ENCODE measurements at regions not wholly inside any gene's neighbourhood (a gene's known extent, or its start where the extent isn't known, plus 50 kb on each side); places are given as distances from the start of the nearest gene placed in this dataset.

DNA sequence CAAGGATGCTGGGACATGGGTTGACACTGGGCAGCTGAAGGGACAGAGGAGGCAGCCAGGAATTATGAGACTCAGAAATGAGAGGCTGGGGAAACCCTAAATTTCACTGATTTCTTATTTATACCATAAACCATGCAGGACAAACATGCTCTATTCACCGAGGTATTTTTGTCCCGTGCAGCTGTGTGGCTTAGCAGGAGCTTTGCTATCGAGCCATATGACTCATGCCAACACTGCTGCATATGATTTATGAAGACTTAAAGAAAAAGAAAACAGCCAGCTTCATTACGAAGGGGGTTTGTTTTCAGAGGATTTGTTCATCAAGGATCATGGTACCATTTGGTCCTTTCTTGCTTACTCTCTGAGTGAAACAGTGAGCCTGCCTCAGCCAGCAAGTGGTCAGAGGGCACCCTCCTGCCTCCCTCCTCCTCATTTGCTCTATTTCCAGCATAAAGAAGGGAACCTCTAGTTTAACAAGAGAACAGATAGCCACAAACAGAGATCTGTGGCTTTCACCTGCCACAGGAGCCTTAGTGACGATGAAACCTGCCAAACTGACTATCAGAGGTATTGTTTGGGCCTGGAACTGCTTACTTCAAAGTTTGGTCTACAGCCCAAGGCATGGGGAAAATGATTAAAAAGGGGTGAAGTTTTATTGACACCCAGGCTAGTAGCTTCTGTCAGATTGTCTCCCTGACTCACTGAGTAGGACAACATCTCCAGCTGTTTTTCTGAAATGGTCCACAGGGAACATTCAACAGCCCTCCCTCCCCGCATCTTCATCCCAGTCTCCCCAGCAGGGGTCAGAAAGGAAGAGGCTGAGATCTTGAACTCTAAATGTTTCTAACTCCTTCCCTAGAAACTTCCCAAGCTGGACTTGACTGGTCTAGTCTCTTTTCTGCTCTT, 80.1 kb upstream of the MAML3 start:
- Histone ChIP-seq H3K9me3 (ENCODE audit: control insufficient read depth, insufficient read depth, low read length) (no peaks in the 10 kb centered on the region), H3K27ac (ENCODE audit: low read depth, low read length) (peak overlapping the region; percentile 78), H3K4me3 (ENCODE audit: low read depth, low read length) (peak overlapping the region; percentile 12; the same call in 1 of the 2 replicates), H3K27me3 (ENCODE audit: control insufficient read depth, insufficient read depth, low read length) (no peaks in the 10 kb centered on the region)
- peak; percentile 61 for DNase-seq (ENCODE audit: low read depth, low spot score)
- POLR2A ChIA-PET: interaction anchor here (0.9 kb wide), 1 partner anchor 287 kb away, joined by 3 read pairs; no protein-coding TSS in a partner anchor
- CTCF ChIA-PET: interaction anchor here (2.7 kb wide), 1 partner anchor 20 kb away, joined by 9 read pairs; no protein-coding TSS in a partner anchor
- TF ChIP-seq, protein P1, sequence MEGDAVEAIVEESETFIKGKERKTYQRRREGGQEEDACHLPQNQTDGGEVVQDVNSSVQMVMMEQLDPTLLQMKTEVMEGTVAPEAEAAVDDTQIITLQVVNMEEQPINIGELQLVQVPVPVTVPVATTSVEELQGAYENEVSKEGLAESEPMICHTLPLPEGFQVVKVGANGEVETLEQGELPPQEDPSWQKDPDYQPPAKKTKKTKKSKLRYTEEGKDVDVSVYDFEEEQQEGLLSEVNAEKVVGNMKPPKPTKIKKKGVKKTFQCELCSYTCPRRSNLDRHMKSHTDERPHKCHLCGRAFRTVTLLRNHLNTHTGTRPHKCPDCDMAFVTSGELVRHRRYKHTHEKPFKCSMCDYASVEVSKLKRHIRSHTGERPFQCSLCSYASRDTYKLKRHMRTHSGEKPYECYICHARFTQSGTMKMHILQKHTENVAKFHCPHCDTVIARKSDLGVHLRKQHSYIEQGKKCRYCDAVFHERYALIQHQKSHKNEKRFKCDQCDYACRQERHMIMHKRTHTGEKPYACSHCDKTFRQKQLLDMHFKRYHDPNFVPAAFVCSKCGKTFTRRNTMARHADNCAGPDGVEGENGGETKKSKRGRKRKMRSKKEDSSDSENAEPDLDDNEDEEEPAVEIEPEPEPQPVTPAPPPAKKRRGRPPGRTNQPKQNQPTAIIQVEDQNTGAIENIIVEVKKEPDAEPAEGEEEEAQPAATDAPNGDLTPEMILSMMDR (IDR thresholded peaks at IDR 0.05; ENCODE audit: low read depth, low read length): peak; percentile 26

DNA sequence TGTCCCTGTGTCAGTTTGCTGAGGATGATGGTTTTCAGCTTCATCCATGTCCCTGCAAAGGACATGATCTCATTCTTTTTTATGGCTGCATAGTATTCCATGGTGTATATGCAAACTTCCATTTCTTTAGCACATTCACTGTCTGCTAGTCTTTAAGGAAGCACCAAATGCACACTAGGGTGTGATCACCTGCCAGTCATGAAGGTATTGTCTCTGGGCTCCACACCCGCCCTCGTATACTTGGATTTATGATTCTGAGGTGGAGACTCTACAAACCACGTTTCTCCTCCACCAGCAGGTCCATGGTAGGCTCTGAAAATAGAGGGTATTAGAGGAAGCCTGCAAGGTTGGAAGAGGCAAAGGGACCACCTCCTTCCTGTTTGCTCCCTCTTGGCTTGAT, 75.9 kb upstream of the MAML3 start:
- TF ChIP-seq, protein P1 (IDR thresholded peaks at IDR 0.05; ENCODE audit: low read depth, low read length): no peak

DNA sequence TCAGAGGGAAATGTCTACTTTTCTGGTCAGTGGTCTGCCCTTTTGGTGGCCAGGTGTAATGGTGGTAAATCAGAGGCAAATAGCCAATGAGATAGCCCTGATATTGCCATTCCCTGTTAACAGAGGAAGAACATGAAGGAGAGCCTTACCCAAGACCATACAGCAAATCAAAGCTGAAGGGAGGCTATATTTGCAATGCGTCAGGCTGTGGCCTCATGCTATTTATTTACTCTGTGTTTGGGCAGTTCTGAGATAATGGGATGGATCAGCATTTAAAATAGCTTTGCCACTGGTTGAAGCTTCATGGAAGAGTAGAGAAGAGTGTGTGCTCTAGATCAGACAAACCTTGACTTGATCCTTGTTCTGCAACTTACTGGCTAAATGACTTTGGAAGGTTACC, 73.3 kb upstream of the MAML3 start:
- Histone ChIP-seq H3K27me3 (ENCODE audit: control insufficient read depth, insufficient read depth, low read length) (no peaks in the 10 kb centered on the region), H3K27ac (ENCODE audit: low read depth, low read length) (no peak overlapping the region), H3K4me3 (ENCODE audit: low read depth, low read length) (no peak overlapping the region), H3K9me3 (ENCODE audit: control insufficient read depth, insufficient read depth, low read length) (no peaks in the 10 kb centered on the region)
- ChIA-PET POLR2A (no interaction called here), CTCF (no interaction called here)
- TF ChIP-seq, protein P1 (IDR thresholded peaks at IDR 0.05; ENCODE audit: low read depth, low read length): no peak
- DNase-seq (ENCODE audit: low read depth, low spot score): no peak

More for the DNA sequence above, 75.9 kb upstream of the MAML3 start:
- ChIA-PET CTCF (no interaction called here), POLR2A (no interaction called here)
- no peak for DNase-seq (ENCODE audit: low read depth, low spot score)
- Histone ChIP-seq H3K4me3 (ENCODE audit: low read depth, low read length) (no peak overlapping the region), H3K27ac (ENCODE audit: low read depth, low read length) (no peak overlapping the region), H3K9me3 (ENCODE audit: control insufficient read depth, insufficient read depth, low read length) (no peaks in the 10 kb centered on the region), H3K27me3 (ENCODE audit: control insufficient read depth, insufficient read depth, low read length) (no peaks in the 10 kb centered on the region)

DNA sequence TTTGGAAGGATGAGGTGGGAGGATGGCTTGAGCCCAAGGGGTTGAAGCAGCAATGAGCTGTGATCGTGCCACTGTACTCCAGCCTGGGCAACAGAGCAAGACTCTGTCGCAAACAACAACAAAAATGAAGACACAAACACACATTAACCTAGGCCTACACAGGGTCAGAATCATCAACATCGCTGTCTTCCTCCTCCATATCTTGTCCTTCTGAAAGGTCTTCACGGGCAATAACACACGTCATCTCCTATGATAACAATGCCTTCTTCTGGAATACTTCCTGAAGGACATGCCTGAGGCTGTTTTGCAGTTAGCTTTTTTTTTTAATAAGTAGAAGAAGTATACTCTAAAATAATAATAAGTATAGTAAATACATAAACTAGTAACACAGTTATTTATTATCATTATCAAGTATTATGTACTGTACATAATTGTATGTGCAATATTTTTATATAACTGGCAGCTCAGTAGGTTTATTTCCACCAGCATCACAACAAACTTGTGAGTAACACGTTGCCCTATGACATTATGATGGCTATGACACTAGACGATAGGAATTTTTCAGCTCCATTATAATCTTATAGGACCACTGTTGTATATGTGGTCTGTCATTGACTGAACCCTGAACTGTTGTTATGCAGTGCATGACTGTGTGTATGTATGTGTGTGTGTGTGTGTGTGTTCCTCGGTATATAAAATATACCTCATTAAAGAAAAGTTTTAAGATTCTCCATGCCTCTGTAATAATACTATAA, 69.2 kb upstream of the MAML3 start:
- H3K27ac ChIP-seq (ENCODE audit: low read depth, low read length): no peak overlapping the region
- CTCF ChIA-PET: interaction anchor here (1.1 to 1.2 kb wide), 2 partner anchors 14 to 137 kb away, joined by 4 to 5 read pairs; no protein-coding TSS in a partner anchor
- no peaks in the 10 kb centered on the region for H3K27me3 ChIP-seq (ENCODE audit: control insufficient read depth, insufficient read depth, low read length)
- no peak for DNase-seq (ENCODE audit: low read depth, low spot score)
- POLR2A ChIA-PET: interaction anchor here (0.8 kb wide), 1 partner anchor 31 kb away, joined by 3 read pairs; no protein-coding TSS in a partner anchor
- H3K4me3 ChIP-seq (ENCODE audit: low read depth, low read length): no peak overlapping the region
- no peaks in the 10 kb centered on the region for H3K9me3 ChIP-seq (ENCODE audit: control insufficient read depth, insufficient read depth, low read length)
- TF ChIP-seq, protein P1 (IDR thresholded peaks at IDR 0.05; ENCODE audit: low read depth, low read length): no peak
